ENCODE measurements at regions not wholly inside any gene's neighbourhood (a gene's known extent, or its start where the extent isn't known, plus 50 kb on each side); places are given as distances from the start of the nearest gene placed in this dataset.

- no peak for TF ChIP-seq BCLAF1 (IDR thresholded peaks at IDR 0.05)
- TF ChIP-seq, protein P1, sequence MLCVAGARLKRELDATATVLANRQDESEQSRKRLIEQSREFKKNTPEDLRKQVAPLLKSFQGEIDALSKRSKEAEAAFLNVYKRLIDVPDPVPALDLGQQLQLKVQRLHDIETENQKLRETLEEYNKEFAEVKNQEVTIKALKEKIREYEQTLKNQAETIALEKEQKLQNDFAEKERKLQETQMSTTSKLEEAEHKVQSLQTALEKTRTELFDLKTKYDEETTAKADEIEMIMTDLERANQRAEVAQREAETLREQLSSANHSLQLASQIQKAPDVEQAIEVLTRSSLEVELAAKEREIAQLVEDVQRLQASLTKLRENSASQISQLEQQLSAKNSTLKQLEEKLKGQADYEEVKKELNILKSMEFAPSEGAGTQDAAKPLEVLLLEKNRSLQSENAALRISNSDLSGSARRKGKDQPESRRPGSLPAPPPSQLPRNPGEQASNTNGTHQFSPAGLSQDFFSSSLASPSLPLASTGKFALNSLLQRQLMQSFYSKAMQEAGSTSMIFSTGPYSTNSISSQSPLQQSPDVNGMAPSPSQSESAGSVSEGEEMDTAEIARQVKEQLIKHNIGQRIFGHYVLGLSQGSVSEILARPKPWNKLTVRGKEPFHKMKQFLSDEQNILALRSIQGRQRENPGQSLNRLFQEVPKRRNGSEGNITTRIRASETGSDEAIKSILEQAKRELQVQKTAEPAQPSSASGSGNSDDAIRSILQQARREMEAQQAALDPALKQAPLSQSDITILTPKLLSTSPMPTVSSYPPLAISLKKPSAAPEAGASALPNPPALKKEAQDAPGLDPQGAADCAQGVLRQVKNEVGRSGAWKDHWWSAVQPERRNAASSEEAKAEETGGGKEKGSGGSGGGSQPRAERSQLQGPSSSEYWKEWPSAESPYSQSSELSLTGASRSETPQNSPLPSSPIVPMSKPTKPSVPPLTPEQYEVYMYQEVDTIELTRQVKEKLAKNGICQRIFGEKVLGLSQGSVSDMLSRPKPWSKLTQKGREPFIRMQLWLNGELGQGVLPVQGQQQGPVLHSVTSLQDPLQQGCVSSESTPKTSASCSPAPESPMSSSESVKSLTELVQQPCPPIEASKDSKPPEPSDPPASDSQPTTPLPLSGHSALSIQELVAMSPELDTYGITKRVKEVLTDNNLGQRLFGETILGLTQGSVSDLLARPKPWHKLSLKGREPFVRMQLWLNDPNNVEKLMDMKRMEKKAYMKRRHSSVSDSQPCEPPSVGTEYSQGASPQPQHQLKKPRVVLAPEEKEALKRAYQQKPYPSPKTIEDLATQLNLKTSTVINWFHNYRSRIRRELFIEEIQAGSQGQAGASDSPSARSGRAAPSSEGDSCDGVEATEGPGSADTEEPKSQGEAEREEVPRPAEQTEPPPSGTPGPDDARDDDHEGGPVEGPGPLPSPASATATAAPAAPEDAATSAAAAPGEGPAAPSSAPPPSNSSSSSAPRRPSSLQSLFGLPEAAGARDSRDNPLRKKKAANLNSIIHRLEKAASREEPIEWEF (IDR thresholded peaks at IDR 0.05; ENCODE audit: insufficient replicate concordance, low read depth, low read length), result no peak
- TF ChIP-seq POU2F2 (IDR thresholded peaks at IDR 0.05; ENCODE audit: borderline replicate concordance, low read depth, low read length), result no peak
- TF ChIP-seq E2F8 (IDR thresholded peaks at IDR 0.05; ENCODE audit: low read depth, partially characterized antibody), result no peak
- no peak for TF ChIP-seq YY1 (IDR thresholded peaks at IDR 0.05; ENCODE audit: low read depth, low read length)
- TF ChIP-seq ZNF207 (IDR thresholded peaks at IDR 0.05; ENCODE audit: borderline replicate concordance), result no peak
Measured at GRCh38 chr10:110404825-110405224, 92.9 kb upstream of the DUSP5 start (continued).
